ENCODE measurements at regions not wholly inside any gene's neighbourhood (a gene's known extent, or its start where the extent isn't known, plus 50 kb on each side); places are given as distances from the start of the nearest gene placed in this dataset.

DNA sequence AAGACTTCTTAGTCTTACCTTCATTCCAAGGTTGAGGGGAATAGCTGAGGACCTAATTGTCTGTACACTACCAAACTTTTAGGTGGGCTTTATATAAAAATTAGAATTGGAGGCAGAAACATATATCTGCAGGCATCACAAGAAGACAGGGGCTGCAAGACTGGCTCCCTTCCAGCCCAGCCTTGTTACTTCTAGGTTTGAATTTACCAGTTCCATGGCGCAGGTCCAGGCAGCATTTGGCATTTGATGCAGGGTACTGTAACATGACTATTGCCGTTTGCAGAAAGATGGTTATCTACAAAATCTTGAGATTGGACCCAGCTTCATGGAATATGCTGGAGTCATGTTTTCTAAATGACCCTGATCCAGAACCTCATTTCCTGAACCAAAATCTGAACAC, 105.4 kb upstream of the RHOBTB1 start:
- no peaks in the 10 kb centered on the region for H3K4me1 ChIP-seq (ENCODE audit: control insufficient read depth, extremely low read depth, insufficient read depth, low read length)
- DNase-seq (ENCODE audit: low read depth, low spot score) = no peak
- no peaks in the 10 kb centered on the region for H3K9me1 ChIP-seq (ENCODE audit: control insufficient read depth, extremely low read depth, insufficient read depth, low read length)
- H3K27me3 ChIP-seq (ENCODE audit: control insufficient read depth, extremely low read depth, insufficient read depth, low read length) = no peaks in the 10 kb centered on the region
- no peak overlapping the region for H3K27ac ChIP-seq (ENCODE audit: control insufficient read depth, insufficient read depth, low read length)
- H3K36me3 ChIP-seq (ENCODE audit: control insufficient read depth in 2 of 2, extremely low read depth in 1 of 2, insufficient read depth in 2 of 2, low read length in 2 of 2) = no peaks in the 10 kb centered on the region
- dilution Hi-C loops (cut with MboI; ENCODE audit: extremely low pct_ligation_motif_present, low sequenced_read_pairs) = no loop called here
- H3K4me3 ChIP-seq (ENCODE audit: control insufficient read depth in 2 of 3, extremely low read depth in 1 of 3, insufficient read depth in 2 of 3, low read depth in 1 of 3, low read length in 3 of 3) = no peak overlapping the region
- H4K20me1 ChIP-seq (ENCODE audit: control insufficient read depth, extremely low read depth, insufficient read depth, low read length) = no peaks in the 10 kb centered on the region
- H3K9ac ChIP-seq (ENCODE audit: control insufficient read depth, extremely low read depth, insufficient read depth, low read length) = no peak overlapping the region
- H3K4me2 ChIP-seq (ENCODE audit: control insufficient read depth, extremely low read depth, insufficient read depth, low read depth, low read length) = no peak overlapping the region
- no peaks in the 10 kb centered on the region for H3K79me2 ChIP-seq (ENCODE audit: control insufficient read depth, insufficient read depth, low read length)
- no peak for FAIRE-seq
- no peak for TF ChIP-seq EZH2 (IDR thresholded peaks at IDR 0.05; ENCODE audit: low read length)
- TF ChIP-seq, protein P1, sequence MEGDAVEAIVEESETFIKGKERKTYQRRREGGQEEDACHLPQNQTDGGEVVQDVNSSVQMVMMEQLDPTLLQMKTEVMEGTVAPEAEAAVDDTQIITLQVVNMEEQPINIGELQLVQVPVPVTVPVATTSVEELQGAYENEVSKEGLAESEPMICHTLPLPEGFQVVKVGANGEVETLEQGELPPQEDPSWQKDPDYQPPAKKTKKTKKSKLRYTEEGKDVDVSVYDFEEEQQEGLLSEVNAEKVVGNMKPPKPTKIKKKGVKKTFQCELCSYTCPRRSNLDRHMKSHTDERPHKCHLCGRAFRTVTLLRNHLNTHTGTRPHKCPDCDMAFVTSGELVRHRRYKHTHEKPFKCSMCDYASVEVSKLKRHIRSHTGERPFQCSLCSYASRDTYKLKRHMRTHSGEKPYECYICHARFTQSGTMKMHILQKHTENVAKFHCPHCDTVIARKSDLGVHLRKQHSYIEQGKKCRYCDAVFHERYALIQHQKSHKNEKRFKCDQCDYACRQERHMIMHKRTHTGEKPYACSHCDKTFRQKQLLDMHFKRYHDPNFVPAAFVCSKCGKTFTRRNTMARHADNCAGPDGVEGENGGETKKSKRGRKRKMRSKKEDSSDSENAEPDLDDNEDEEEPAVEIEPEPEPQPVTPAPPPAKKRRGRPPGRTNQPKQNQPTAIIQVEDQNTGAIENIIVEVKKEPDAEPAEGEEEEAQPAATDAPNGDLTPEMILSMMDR (optimal IDR thresholded peaks at IDR 0.05 in 1 of 3, IDR thresholded peaks at IDR 0.05 in 1 of 3, conservative IDR thresholded peaks at IDR 0.05 in 1 of 3; ENCODE audit: extremely low read depth in 1 of 3, insufficient read depth in 2 of 3, low read length in 3 of 3) = no peak
- H2AFZ ChIP-seq (ENCODE audit: control insufficient read depth, low read length) = no peak overlapping the region
- H3K9me3 ChIP-seq (ENCODE audit: control insufficient read depth, low read depth, low read length) = no peaks in the 10 kb centered on the region

DNA sequence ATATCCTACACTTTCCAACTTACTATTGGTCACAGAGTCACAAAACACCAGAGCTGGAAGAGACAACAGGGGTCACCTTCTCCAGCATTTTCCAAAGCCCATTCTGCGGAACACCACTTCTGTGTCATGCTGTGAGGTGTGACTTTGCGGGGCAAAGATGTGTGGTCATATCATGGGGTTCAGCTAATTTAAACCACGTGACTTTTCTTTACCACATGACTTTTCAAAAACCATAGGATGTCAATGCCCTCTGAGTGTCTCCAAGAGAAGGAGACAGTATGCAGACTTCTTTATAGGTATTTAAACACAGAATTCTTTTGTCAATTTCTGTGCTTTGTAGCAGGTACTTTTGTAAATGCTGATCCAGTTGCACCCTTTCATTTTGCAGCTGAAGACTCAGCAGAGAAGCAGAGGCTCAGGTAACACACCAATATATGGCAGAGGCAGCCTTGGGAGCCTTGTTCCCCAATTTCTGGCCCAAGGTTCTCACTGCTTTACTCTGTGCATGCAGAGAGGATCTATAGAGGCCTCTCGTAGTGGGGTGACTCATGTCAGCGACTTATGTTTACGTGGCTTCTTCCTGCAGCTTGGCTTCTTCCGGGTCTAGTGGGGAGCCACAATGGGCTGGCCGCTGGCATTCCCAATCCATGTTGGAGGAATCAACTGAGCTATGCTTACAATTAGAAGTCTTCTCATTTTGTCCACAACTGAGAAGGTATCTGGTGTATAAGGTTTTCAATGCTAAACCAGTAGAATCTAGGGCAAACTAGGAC, 104.0 kb upstream of the RHOBTB1 start:
- no peaks in the 10 kb centered on the region for H4K20me1 ChIP-seq (ENCODE audit: control insufficient read depth, extremely low read depth, insufficient read depth, low read length)
- dilution Hi-C loops (cut with MboI; ENCODE audit: extremely low pct_ligation_motif_present, low sequenced_read_pairs) = no loop called here

More for the DNA sequence above, 104.0 kb upstream of the RHOBTB1 start:
- no peak for DNase-seq (ENCODE audit: low read depth, low spot score)
- Histone ChIP-seq H3K27me3 (ENCODE audit: control insufficient read depth, extremely low read depth, insufficient read depth, low read length) (no peaks in the 10 kb centered on the region), H3K36me3 (ENCODE audit: control insufficient read depth in 2 of 2, extremely low read depth in 1 of 2, insufficient read depth in 2 of 2, low read length in 2 of 2) (no peaks in the 10 kb centered on the region), H3K4me2 (ENCODE audit: control insufficient read depth, extremely low read depth, insufficient read depth, low read depth, low read length) (no peak overlapping the region), H3K79me2 (ENCODE audit: control insufficient read depth, insufficient read depth, low read length) (no peaks in the 10 kb centered on the region), H3K4me3 (ENCODE audit: control insufficient read depth in 2 of 3, extremely low read depth in 1 of 3, insufficient read depth in 2 of 3, low read depth in 1 of 3, low read length in 3 of 3) (no peak overlapping the region), H3K9me3 (ENCODE audit: control insufficient read depth, low read depth, low read length) (no peaks in the 10 kb centered on the region), H3K27ac (ENCODE audit: control insufficient read depth, insufficient read depth, low read length) (no peak overlapping the region), H2AFZ (ENCODE audit: control insufficient read depth, low read length) (no peak overlapping the region), H3K9me1 (ENCODE audit: control insufficient read depth, extremely low read depth, insufficient read depth, low read length) (no peaks in the 10 kb centered on the region), H3K4me1 (ENCODE audit: control insufficient read depth, extremely low read depth, insufficient read depth, low read length) (no peaks in the 10 kb centered on the region), H3K9ac (ENCODE audit: control insufficient read depth, extremely low read depth, insufficient read depth, low read length) (no peak overlapping the region)
- no peak for FAIRE-seq
- TF ChIP-seq EZH2 (IDR thresholded peaks at IDR 0.05; ENCODE audit: low read length) = no peak
- TF ChIP-seq, protein P1 (optimal IDR thresholded peaks at IDR 0.05 in 1 of 3, IDR thresholded peaks at IDR 0.05 in 1 of 3, conservative IDR thresholded peaks at IDR 0.05 in 1 of 3; ENCODE audit: extremely low read depth in 1 of 3, insufficient read depth in 2 of 3, low read length in 3 of 3) = no peak

Data from keratinocyte (primary cell).